Fibroblast of gingiva (primary cell): ENCODE measurements at regions not wholly inside any gene's neighbourhood (a gene's known extent, or its start where the extent isn't known, plus 50 kb on each side); places are given as distances from the start of the nearest gene placed in this dataset.
"Not testable (repeated sequence)": the region's sequence is repeated elsewhere in the genome, so short reads cannot be mapped to it uniquely, and the experiment has no call there.

Experiments used
- DNase-seq: peaks from one replicate; pipeline ENCODE4 v3.0.0-alpha.2; 2011; ENCODE audit warnings: low read depth

GRCh38 chr14:80055667-80056496, 155.4 kb downstream of the DIO2 start:
- peak; percentile 50 for DNase-seq

- no peak for DNase-seq
These were observed 156.1 kb downstream of the DIO2 start for GRCh38 chr14:80055226-80055625.

- DNase-seq = no peak
These were observed 157.3 kb downstream of the DIO2 start for GRCh38 chr14:80054020-80054419.

GRCh38 chr14:80049055-80049454, 162.2 kb downstream of the DIO2 start:
- no peak for DNase-seq

GRCh38 chr14:80047761-80048160, 163.5 kb downstream of the DIO2 start:
- no peak for DNase-seq

- DNase-seq = no peak
These were observed 174.0 kb downstream of the DIO2 start for GRCh38 chr14:80037349-80037748.

- no peak for DNase-seq
These were observed 186.9 kb downstream of the DIO2 start for GRCh38 chr14:80024417-80024816.

- DNase-seq = not testable (repeated sequence)
These were observed 192.8 kb downstream of the DIO2 start for GRCh38 chr14:80018476-80018875.

- no peak for DNase-seq
These were observed 193.5 kb downstream of the DIO2 start for GRCh38 chr14:80017795-80018194.

- DNase-seq = not testable (repeated sequence)
These were observed 201.1 kb downstream of the DIO2 start for GRCh38 chr14:80010245-80010644.

- DNase-seq = no peak
These were observed 205.7 kb downstream of the DIO2 start for GRCh38 chr14:80005561-80005960.

- no peak for DNase-seq
These were observed 206.4 kb downstream of the DIO2 start for GRCh38 chr14:80004871-80005270.

GRCh38 chr14:80003138-80003537, 208.2 kb downstream of the DIO2 start:
- no peak for DNase-seq

- DNase-seq = no peak
These were observed 213.6 kb downstream of the DIO2 start for GRCh38 chr14:79997509-79998208.

- no peak for DNase-seq
These were observed 218.7 kb downstream of the DIO2 start for GRCh38 chr14:79992407-79993198.

- no peak for DNase-seq
These were observed 219.4 kb downstream of the DIO2 start for GRCh38 chr14:79991866-79992265.

GRCh38 chr14:79989990-79990389, 221.3 kb downstream of the DIO2 start:
- no peak for DNase-seq

GRCh38 chr14:79986251-79986650, 225.1 kb downstream of the DIO2 start:
- no peak for DNase-seq

- peak; percentile 6 for DNase-seq
These were observed 239.1 kb downstream of the DIO2 start for GRCh38 chr14:79972230-79972629.

- DNase-seq = peak; percentile 3
These were observed 240.0 kb downstream of the DIO2 start for GRCh38 chr14:79971330-79971729.

- no peak for DNase-seq
These were observed 243.9 kb downstream of the DIO2 start for GRCh38 chr14:79967453-79967852.

GRCh38 chr14:79967001-79967400, 244.3 kb downstream of the DIO2 start:
- no peak for DNase-seq

- no peak for DNase-seq
These were observed 245.4 kb downstream of the DIO2 start for GRCh38 chr14:79965896-79966295.
